ENCODE measurements at regions not wholly inside any gene's neighbourhood (a gene's known extent, or its start where the extent isn't known, plus 50 kb on each side); places are given as distances from the start of the nearest gene placed in this dataset.

DNA sequence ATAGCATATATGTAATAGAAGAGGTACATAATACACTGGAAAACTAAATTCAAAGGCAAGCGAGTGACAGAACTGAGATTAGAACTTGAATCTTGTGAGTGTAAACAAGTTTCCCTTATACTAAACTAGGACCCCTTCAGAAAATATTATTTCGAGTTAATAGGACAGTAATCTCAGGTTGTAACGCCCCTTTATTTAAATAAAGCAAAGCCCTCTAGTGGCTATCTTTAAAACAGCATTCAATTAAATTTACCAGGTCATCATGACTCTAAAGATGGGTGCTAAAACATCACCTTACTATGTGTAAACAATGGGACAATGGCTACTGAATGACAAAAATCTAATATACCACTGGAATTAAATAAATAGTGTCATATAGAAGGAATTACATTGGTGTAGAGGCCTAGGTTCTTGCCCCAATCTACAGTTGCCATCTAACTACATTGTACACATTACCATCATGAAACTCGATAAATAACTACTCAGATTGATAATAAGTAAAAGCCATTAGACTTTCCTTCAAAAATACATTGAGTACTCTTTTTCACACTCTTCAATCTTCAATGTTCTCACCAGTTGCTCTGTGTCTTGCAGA lies 255.4 kb upstream of the IRAK1BP1 start:
- TF ChIP-seq, protein P1, sequence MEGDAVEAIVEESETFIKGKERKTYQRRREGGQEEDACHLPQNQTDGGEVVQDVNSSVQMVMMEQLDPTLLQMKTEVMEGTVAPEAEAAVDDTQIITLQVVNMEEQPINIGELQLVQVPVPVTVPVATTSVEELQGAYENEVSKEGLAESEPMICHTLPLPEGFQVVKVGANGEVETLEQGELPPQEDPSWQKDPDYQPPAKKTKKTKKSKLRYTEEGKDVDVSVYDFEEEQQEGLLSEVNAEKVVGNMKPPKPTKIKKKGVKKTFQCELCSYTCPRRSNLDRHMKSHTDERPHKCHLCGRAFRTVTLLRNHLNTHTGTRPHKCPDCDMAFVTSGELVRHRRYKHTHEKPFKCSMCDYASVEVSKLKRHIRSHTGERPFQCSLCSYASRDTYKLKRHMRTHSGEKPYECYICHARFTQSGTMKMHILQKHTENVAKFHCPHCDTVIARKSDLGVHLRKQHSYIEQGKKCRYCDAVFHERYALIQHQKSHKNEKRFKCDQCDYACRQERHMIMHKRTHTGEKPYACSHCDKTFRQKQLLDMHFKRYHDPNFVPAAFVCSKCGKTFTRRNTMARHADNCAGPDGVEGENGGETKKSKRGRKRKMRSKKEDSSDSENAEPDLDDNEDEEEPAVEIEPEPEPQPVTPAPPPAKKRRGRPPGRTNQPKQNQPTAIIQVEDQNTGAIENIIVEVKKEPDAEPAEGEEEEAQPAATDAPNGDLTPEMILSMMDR (IDR thresholded peaks at IDR 0.05) = peak in 6 of 7 experiments; percentile 38 to 55 (median 48)
- no peak for TF ChIP-seq POLR2A (IDR thresholded peaks at IDR 0.05)
- peak overlapping the region in 1 of 4 donors; percentile 23 for H3K27ac ChIP-seq
- H3K36me3 ChIP-seq (replicated peaks in 1 of 2; ENCODE audit: insufficient read depth in 1 of 2, low read depth in 2 of 2) = no peaks in the 10 kb centered on the region
- H3K27me3 ChIP-seq = no peaks in the 10 kb centered on the region
- ATAC-seq (no peak), DNase-seq (no peak)
- H3K9me3 ChIP-seq = no peaks in the 10 kb centered on the region
- intact Hi-C loops (cut with DNase I) = no loop called here
- H3K4me3 ChIP-seq = no peak overlapping the region
- peaks cover 9% of the 10 kb centered on the region for H3K4me1 ChIP-seq
- 54 to 57% methylated on average over 4 of the region's 4 CpGs for WGBS, 2 donors

DNA sequence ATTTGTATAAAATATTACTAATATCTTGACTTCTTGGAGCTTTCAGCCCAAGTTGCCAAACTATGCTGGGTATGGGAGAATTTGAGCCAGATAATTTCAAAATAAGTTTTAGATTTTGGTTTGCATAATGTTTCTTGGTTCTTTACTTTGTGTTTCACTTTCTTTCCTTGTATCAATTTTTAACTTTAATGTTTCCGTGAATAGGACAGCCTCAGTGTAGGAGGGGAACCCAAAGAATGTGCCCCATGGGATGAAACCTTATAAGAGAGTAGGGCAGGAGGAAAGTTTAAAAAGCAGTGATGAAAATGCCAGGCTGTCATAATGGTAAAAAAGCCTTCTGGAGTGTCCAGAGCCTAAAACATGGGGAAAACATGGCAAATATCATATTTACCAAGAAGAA lies 252.4 kb upstream of the IRAK1BP1 start:
- Histone ChIP-seq H3K9me3 (no peaks in the 10 kb centered on the region), H3K36me3 (replicated peaks in 1 of 2; ENCODE audit: insufficient read depth in 1 of 2, low read depth in 2 of 2) (no peaks in the 10 kb centered on the region), H3K27ac (no peak overlapping the region), H3K4me1 (peaks cover 9% of the 10 kb centered on the region), H3K4me3 (no peak overlapping the region), H3K27me3 (no peaks in the 10 kb centered on the region)
- DNase-seq (no peak), ATAC-seq (no peak)
- intact Hi-C loops (cut with DNase I) = no loop called here
- whole genome bisulfite sequencing, 2 donors = 0 to 16% methylated on average over 1 of the region's 1 CpG
- TF ChIP-seq POLR2A (IDR thresholded peaks at IDR 0.05) = no peak
- TF ChIP-seq, protein P1 (IDR thresholded peaks at IDR 0.05) = no peak

DNA sequence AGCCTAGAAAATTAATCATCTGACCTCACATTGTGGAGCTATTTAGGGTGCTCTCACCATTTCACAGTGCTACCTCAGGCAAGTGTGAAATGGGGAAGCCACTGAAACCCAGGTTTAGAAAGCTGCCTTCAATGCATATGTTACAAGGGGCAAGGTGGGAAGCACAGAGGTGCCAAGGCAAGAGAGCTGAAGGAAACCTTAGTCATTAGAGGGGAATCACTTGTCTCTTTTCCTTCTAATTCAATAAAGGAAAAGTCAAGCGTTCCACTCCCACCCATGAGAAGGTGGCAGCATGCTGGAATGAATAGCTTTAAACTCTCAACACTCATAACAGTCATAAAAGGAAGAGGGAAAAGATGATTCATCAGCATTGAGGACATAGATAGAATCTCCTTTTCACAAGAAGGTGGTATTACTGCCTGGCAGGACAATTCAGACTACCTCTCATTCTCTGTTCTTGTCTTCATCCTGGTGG lies 251.9 kb upstream of the IRAK1BP1 start:
- 79% methylated on average over 1 of the region's 1 CpG for WGBS, 2 donors
- no peak for TF ChIP-seq POLR2A (IDR thresholded peaks at IDR 0.05)
- TF ChIP-seq, protein P1 (IDR thresholded peaks at IDR 0.05) = no peak
- no peaks in the 10 kb centered on the region for H3K27me3 ChIP-seq
- intact Hi-C loops (cut with DNase I) = no loop called here
- no peak overlapping the region for H3K27ac ChIP-seq
- ATAC-seq (no peak), DNase-seq (no peak)
- peaks cover 9% of the 10 kb centered on the region for H3K4me1 ChIP-seq
- H3K36me3 ChIP-seq (replicated peaks in 1 of 2; ENCODE audit: insufficient read depth in 1 of 2, low read depth in 2 of 2) = no peaks in the 10 kb centered on the region
- no peak overlapping the region for H3K4me3 ChIP-seq
- no peaks in the 10 kb centered on the region for H3K9me3 ChIP-seq

DNA sequence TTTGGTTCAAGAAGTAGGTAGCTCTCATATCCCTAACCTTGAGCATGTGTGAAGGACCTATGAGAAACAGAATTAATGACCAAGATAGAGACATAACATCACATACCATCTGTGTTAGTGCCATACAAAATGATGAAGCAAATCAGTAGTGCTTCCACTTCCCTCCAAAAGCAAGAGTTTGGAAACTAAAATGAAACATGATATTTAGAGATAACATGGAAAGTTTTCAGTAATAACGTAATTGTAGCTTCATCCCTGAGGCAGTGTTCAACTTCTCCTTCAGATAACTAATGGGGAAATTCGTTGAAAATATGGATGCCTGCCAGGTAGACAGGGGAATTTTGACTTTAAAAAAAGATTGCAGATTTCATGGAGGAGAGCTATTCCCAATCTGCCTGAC lies 248.4 kb upstream of the IRAK1BP1 start:
- TF ChIP-seq POLR2A (IDR thresholded peaks at IDR 0.05) = no peak
- TF ChIP-seq, protein P1 (IDR thresholded peaks at IDR 0.05) = no peak
- no peak for DNase-seq

DNA sequence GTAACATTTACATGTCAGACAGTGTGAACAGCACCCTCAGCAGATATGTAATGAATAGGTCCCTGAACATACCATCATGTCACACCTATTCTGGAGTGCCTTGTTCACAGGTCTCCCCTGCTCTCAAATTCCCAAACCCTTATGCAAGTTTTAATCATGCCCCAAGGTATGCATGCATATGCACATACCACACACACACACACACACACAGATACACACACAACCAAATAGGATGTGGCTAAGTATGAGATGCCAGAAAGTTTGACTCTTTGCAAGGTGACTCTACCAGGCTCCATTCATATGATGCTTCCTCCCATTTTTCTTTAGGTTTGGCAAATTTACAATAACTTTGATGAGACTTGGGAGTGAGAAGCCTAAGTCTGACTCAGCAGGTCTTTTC lies 243.8 kb upstream of the IRAK1BP1 start:
- H3K4me1 ChIP-seq = no peaks in the 10 kb centered on the region
- DNase-seq (no peak), ATAC-seq (no peak)
- H3K9me3 ChIP-seq = no peaks in the 10 kb centered on the region
- H3K36me3 ChIP-seq (replicated peaks in 1 of 2; ENCODE audit: insufficient read depth in 1 of 2, low read depth in 2 of 2) = no peaks in the 10 kb centered on the region
- H3K27ac ChIP-seq = no peak overlapping the region
- H3K4me3 ChIP-seq = no peak overlapping the region
- H3K27me3 ChIP-seq = no peaks in the 10 kb centered on the region
- TF ChIP-seq, protein P1 (IDR thresholded peaks at IDR 0.05) = no peak
- TF ChIP-seq POLR2A (IDR thresholded peaks at IDR 0.05) = no peak
- intact Hi-C loops (cut with DNase I) = no loop called here

More for the DNA sequence above, 248.4 kb upstream of the IRAK1BP1 start:
- intact Hi-C loops (cut with DNase I) = no loop called here
- no peak for ATAC-seq
- no peaks in the 10 kb centered on the region for H3K9me3 ChIP-seq
- WGBS, 2 donors = 14 to 33% methylated on average over 2 of the region's 2 CpGs
- no peaks in the 10 kb centered on the region for H3K36me3 ChIP-seq (replicated peaks in 1 of 2; ENCODE audit: insufficient read depth in 1 of 2, low read depth in 2 of 2)
- H3K4me1 ChIP-seq = no peaks in the 10 kb centered on the region
- H3K27ac ChIP-seq = no peak overlapping the region
- no peak overlapping the region for H3K4me3 ChIP-seq
- no peaks in the 10 kb centered on the region for H3K27me3 ChIP-seq
